Thoracic aorta (tissue), 2 donors: ENCODE measurements at regions not wholly inside any gene's neighbourhood (a gene's known extent, or its start where the extent isn't known, plus 50 kb on each side); places are given as distances from the start of the nearest gene placed in this dataset.

ENCODE experiments used
- ATAC-seq: fragments of 150-250 bp; one replicate; pipeline ENCODE4 v1.8.0; 2017; ENCODE audit warnings: low read depth; ENCODE audit not compliant: insufficient number of reproducible peaks, low FRiP score
- DNase-seq: peaks from one replicate; pipeline ENCODE4 v3.0.0-alpha.2; 2020; ENCODE audit warnings: low spot score
- H3K27ac ChIP-seq, 2 donors: fragments of 200-600 bp; sonication (generic); 1 replicate in 1 of 2; 2 replicates in 1 of 2; pipeline ENCODE4 v1.5.1; 2016; ENCODE audit warnings: mild to moderate bottlenecking in 2 of 2, moderate library complexity in 2 of 2
- H3K27me3 ChIP-seq: fragments of 200-600 bp; sonication (generic); replicated peaks from 2 replicates; pipeline ENCODE4 v1.6.0; 2016; ENCODE audit warnings: mild to moderate bottlenecking; ENCODE audit not compliant: insufficient read depth
- H3K36me3 ChIP-seq: fragments of 200-600 bp; sonication (generic); one replicate; pipeline ENCODE4 v1.5.1; 2016
- H3K4me1 ChIP-seq, 2 donors: fragments of 200-600 bp; sonication (generic); 1 replicate in 1 of 2; 2 replicates in 1 of 2; pipeline versions ENCODE4 v1.5.1 to v1.6.0; 2016; ENCODE audit warnings: low read depth in 2 of 2, mild to moderate bottlenecking in 1 of 2; ENCODE audit not compliant: control insufficient read depth in 1 of 2
- H3K4me3 ChIP-seq: fragments of 200-600 bp; sonication (generic); 2 replicates; pipeline ENCODE4 v1.5.1; 2016; ENCODE audit warnings: mild to moderate bottlenecking
- H3K9me3 ChIP-seq: fragments of 200-600 bp; sonication (generic); 2 replicates; pipeline ENCODE4 v1.5.1; 2016
- CTCF ChIP-seq: fragments of 200-600 bp; sonication (generic); IDR thresholded peaks from one replicate; pipeline ENCODE4 v1.5.1; 2019; ENCODE audit warnings: antibody characterized with exemption

- Histone ChIP-seq H3K27ac (no peak overlapping the region), H3K4me3 (no peak overlapping the region), H3K4me1 (no peaks in the 10 kb centered on the region), H3K27me3 (no peaks in the 10 kb centered on the region), H3K36me3 (no peaks in the 10 kb centered on the region), H3K9me3 (peaks cover 10% of the 10 kb centered on the region)
- no peak for DNase-seq
- no peak for TF ChIP-seq CTCF
- ATAC-seq: no peak
These were observed 133.1 kb downstream of the KDR start for GRCh38 chr4:54992266-54992665.

- no peak for TF ChIP-seq CTCF
- Histone ChIP-seq H3K27me3 (no peaks in the 10 kb centered on the region), H3K4me3 (no peak overlapping the region), H3K4me1 (no peaks in the 10 kb centered on the region), H3K36me3 (no peaks in the 10 kb centered on the region), H3K9me3 (peaks cover 10% of the 10 kb centered on the region), H3K27ac (no peak overlapping the region)
- no peak for ATAC-seq
- DNase-seq: no peak
These were observed 136.7 kb downstream of the KDR start for GRCh38 chr4:54988655-54989054.

- Histone ChIP-seq H3K27ac (no peak overlapping the region), H3K4me3 (no peak overlapping the region), H3K4me1 (no peaks in the 10 kb centered on the region), H3K9me3 (peaks cover 10% of the 10 kb centered on the region), H3K36me3 (no peaks in the 10 kb centered on the region), H3K27me3 (no peaks in the 10 kb centered on the region)
- DNase-seq (no peak), ATAC-seq (no peak)
- TF ChIP-seq CTCF: no peak
These were observed 139.1 kb downstream of the KDR start for GRCh38 chr4:54986095-54986846.

- no peaks in the 10 kb centered on the region for H3K27me3 ChIP-seq
- H3K27ac ChIP-seq: no peak overlapping the region
- DNase-seq: no peak
- no peaks in the 10 kb centered on the region for H3K4me1 ChIP-seq
- TF ChIP-seq CTCF: no peak
- peaks cover 3% of the 10 kb centered on the region for H3K9me3 ChIP-seq
- no peak for ATAC-seq
- H3K36me3 ChIP-seq: no peaks in the 10 kb centered on the region
- no peak overlapping the region for H3K4me3 ChIP-seq
These were observed 148.7 kb downstream of the KDR start for GRCh38 chr4:54976682-54977081.

GRCh38 chr4:54976031-54976430 lies 149.4 kb downstream of the KDR start:
- no peak for TF ChIP-seq CTCF
- Histone ChIP-seq H3K27me3 (no peaks in the 10 kb centered on the region), H3K4me1 (no peaks in the 10 kb centered on the region), H3K9me3 (peaks cover 3% of the 10 kb centered on the region), H3K27ac (no peak overlapping the region), H3K36me3 (no peaks in the 10 kb centered on the region), H3K4me3 (no peak overlapping the region)
- ATAC-seq (no peak), DNase-seq (no peak)
